Thyroid gland (tissue), 4 donors: ENCODE measurements at regions not wholly inside any gene's neighbourhood (a gene's known extent, or its start where the extent isn't known, plus 50 kb on each side); places are given as distances from the start of the nearest gene placed in this dataset.

Experiments used
- POLR2A ChIP-seq, 2 donors: fragments of 450-650 bp; IDR thresholded peaks; one replicate each; pipeline ENCODE4 v1.6.1; 2017; ENCODE audit warnings: antibody characterized with exemption in 2 of 2, mild to moderate bottlenecking in 2 of 2, moderate library complexity in 1 of 2
- TF ChIP-seq, protein P1 (sequence below), 6 experiments: fragments of 200-600 bp in 3 of 6; fragments of 450-650 bp in 3 of 6; sonication (generic) in 3 of 6; IDR thresholded peaks; one replicate each; pipeline ENCODE4 v1.5.1; 2016 to 2019; ENCODE audit warnings: antibody characterized with exemption in 6 of 6, mild to moderate bottlenecking in 2 of 6, inconsistent platforms in 1 of 6, moderate library complexity in 1 of 6

DNA sequence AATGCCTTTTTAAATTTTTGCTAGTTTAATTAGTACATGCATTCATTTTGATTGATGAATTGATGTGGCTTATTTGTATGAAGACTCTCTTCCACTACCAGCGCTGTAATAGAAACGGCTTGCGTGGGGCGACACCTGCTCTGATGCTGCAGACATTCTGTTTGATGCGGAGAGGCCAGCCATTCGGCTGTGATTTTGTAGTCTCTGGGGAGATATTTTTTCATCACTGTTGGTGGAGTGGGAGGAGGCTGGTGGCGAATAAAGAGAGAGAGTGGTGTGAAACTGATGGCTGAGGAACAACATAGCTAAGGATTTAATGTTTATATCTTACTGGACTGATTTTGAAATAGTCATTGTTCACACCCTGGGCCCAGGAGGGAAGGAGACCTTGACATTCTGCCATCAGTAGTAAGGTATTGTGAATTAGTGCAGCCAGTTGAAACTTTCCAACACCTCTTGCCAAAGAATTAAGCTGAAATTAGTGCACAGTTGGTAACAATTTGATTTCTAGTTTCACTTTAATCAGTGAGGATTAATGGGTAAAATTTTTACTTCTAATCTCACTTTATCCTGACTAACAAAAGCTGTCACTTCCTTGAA, 224.1 kb downstream of the MTX2 start:
- TF ChIP-seq, protein P1, sequence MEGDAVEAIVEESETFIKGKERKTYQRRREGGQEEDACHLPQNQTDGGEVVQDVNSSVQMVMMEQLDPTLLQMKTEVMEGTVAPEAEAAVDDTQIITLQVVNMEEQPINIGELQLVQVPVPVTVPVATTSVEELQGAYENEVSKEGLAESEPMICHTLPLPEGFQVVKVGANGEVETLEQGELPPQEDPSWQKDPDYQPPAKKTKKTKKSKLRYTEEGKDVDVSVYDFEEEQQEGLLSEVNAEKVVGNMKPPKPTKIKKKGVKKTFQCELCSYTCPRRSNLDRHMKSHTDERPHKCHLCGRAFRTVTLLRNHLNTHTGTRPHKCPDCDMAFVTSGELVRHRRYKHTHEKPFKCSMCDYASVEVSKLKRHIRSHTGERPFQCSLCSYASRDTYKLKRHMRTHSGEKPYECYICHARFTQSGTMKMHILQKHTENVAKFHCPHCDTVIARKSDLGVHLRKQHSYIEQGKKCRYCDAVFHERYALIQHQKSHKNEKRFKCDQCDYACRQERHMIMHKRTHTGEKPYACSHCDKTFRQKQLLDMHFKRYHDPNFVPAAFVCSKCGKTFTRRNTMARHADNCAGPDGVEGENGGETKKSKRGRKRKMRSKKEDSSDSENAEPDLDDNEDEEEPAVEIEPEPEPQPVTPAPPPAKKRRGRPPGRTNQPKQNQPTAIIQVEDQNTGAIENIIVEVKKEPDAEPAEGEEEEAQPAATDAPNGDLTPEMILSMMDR (IDR thresholded peaks at IDR 0.05), result no peak
- TF ChIP-seq POLR2A (IDR thresholded peaks at IDR 0.05), result no peak
